HCT116 (cell line): ENCODE measurements at regions not wholly inside any gene's neighbourhood (a gene's known extent, or its start where the extent isn't known, plus 50 kb on each side); places are given as distances from the start of the nearest gene placed in this dataset.

ENCODE experiments used
- ATAC-seq: fragments of 200-7000 bp; cut with Tn5 transposase; 2 replicates; pipeline ENCODE4 v1.9.1; 2020; ENCODE audit warnings: mild to moderate bottlenecking, moderate library complexity
- BruUV-seq: library from RNA; stranded (reverse); fragments of 400-500 nt; replicated peaks from 2 replicates; lab custom pipeline; 2021; lab: Mats Ljungman, UMichigan
- CTCF ChIA-PET: fragments of 300-600 bp; sonication (Branson Sonifier 250); formaldehyde crosslinking; loops from one replicate; lab custom pipeline; 2021; ENCODE audit warnings: antibody characterized with exemption; lab: Charles Lee
- POLR2A ChIA-PET: fragments of 300-600, 350-600 bp; sonication (Branson Sonifier 250); formaldehyde crosslinking; loops from one replicate; lab custom pipeline; 2021; ENCODE audit warnings: antibody characterized with exemption; lab: Charles Lee
- RAD21 ChIA-PET, 2 experiments: fragments of 300-600 bp; sonication (Branson Sonifier 250); formaldehyde crosslinking; loops; one replicate each; lab custom pipeline; 2023; ENCODE audit warnings: low total read pairs in 2 of 2; ENCODE audit not compliant: uncharacterized antibody in 2 of 2, unreplicated experiment in 2 of 2, low non-redundant PET in 1 of 2; lab: Charles Lee
- DNase-seq: peaks from one replicate; pipeline ENCODE4 v3.0.0-alpha.2; 2010; ENCODE audit warnings: low read depth, low spot score
- H2AFZ ChIP-seq: fragments of 200-600 bp; shearing (Covaris generic), sonication (generic); 2 replicates; pipeline ENCODE4 v1.6.1; 2017; ENCODE audit warnings: low read depth, mixed run types, mixed read lengths, antibody characterized with exemption, low read length; ENCODE audit not compliant: poor library complexity, severe bottlenecking
- H3K27ac ChIP-seq: 2 replicates; pipeline ENCODE4 v1.5.1; 2012; ENCODE audit warnings: low read depth, low read length
- H3K27me3 ChIP-seq: fragments of 200-600 bp; sonication (generic); 2 replicates; pipeline ENCODE4 v1.6.1; 2016; ENCODE audit warnings: mixed run types, low read length, mixed read lengths; ENCODE audit not compliant: insufficient read depth
- H3K36me3 ChIP-seq, 2 experiments: fragments of 200-500 bp in 1 of 2; fragments of 200-600 bp in 1 of 2; sonication (Bioruptor generic) in 1 of 2; sonication (generic) in 1 of 2; 2 replicates each; pipeline versions ENCODE4 v1.5.1 to v1.6.1; 2014 to 2016; ENCODE audit warnings: low read length in 2 of 2, inconsistent platforms in 1 of 2, mixed read lengths in 1 of 2, mixed run types in 1 of 2; ENCODE audit not compliant: insufficient read depth in 2 of 2, control insufficient read depth in 1 of 2
- H3K4me1 ChIP-seq, 2 experiments: fragments of 200-600 bp in 1 of 2; sonication (generic) in 1 of 2; 2 replicates each; pipeline versions ENCODE4 v1.5.1 to v1.6.1; 2012 to 2017; ENCODE audit warnings: low read length in 2 of 2, inconsistent platforms in 1 of 2, mild to moderate bottlenecking in 1 of 2, mixed read lengths in 1 of 2, mixed run types in 1 of 2, moderate library complexity in 1 of 2; ENCODE audit not compliant: insufficient read depth in 2 of 2, control insufficient read depth in 1 of 2
- H3K4me2 ChIP-seq: fragments of 200-600 bp; sonication (generic); 2 replicates; pipeline ENCODE4 v1.6.1; 2017; ENCODE audit warnings: mixed run types, low read length, mixed read lengths
- H3K4me3 ChIP-seq, 2 experiments: fragments of 200-600 bp in 1 of 2; sonication (generic) in 1 of 2; replicated peaks in 1 of 2; 2 replicates each; pipeline ENCODE4 v1.5.1; 2011 to 2016; ENCODE audit warnings: low read length in 2 of 2, control low read depth in 1 of 2, low read depth in 1 of 2, mild to moderate bottlenecking in 1 of 2, mixed read lengths in 1 of 2, mixed run types in 1 of 2
- H3K79me2 ChIP-seq: fragments of 200-600 bp; sonication (generic); 2 replicates; pipeline ENCODE4 v1.6.1; 2017; ENCODE audit warnings: mild to moderate bottlenecking, mixed run types, low read length, moderate library complexity, mixed read lengths; ENCODE audit not compliant: insufficient read depth
- H3K9ac ChIP-seq: fragments of 200-600 bp; sonication (generic); 2 replicates; pipeline ENCODE4 v1.6.1; 2016; ENCODE audit warnings: low read length, mixed read lengths
- H3K9me2 ChIP-seq: fragments of 200-600 bp; sonication (generic), shearing (Covaris generic); 2 replicates; pipeline ENCODE4 v1.6.1; 2017; ENCODE audit warnings: mixed run types, mild to moderate bottlenecking, moderate library complexity; ENCODE audit not compliant: insufficient read depth
- H3K9me3 ChIP-seq, 2 experiments: fragments of 200-500 bp in 1 of 2; fragments of 200-600 bp in 1 of 2; sonication (Bioruptor generic) in 1 of 2; sonication (generic) in 1 of 2; 2 replicates each; pipeline ENCODE4 v1.6.1; 2014 to 2017; ENCODE audit warnings: low read length in 2 of 2, mixed read lengths in 2 of 2, inconsistent platforms in 1 of 2, low read depth in 1 of 2, mild to moderate bottlenecking in 1 of 2, mixed run types in 1 of 2, moderate library complexity in 1 of 2; ENCODE audit not compliant: control insufficient read depth in 1 of 2, insufficient read depth in 1 of 2
- H4K20me1 ChIP-seq: fragments of 200-600 bp; sonication (generic), shearing (Covaris generic); 2 replicates; pipeline ENCODE4 v1.6.1; 2017; ENCODE audit warnings: mixed run types, mild to moderate bottlenecking, moderate library complexity; ENCODE audit not compliant: insufficient read depth
- ATF3 ChIP-seq: IDR thresholded peaks from 2 replicates; pipeline ENCODE4 v1.6.1; 2012
- CBX3 ChIP-seq: IDR thresholded peaks from 2 replicates; pipeline ENCODE4 v1.6.1; 2012; ENCODE audit warnings: low read depth
- CEBPB ChIP-seq: IDR thresholded peaks from 2 replicates; pipeline ENCODE4 v1.6.1; 2012; ENCODE audit warnings: low read depth
- CTCF ChIP-seq, 3 experiments: fragments of 200-600 bp in 1 of 3; sonication (generic) in 1 of 3; IDR thresholded peaks in 2 of 3; conservative IDR thresholded peaks in 1 of 3; 2 replicates each; pipeline ENCODE4 v1.5.1; 2012 to 2017; ENCODE audit warnings: low read depth in 2 of 3, low read length in 2 of 3, antibody characterized with exemption in 1 of 3, borderline replicate concordance in 1 of 3, control low read depth in 1 of 3, mild to moderate bottlenecking in 1 of 3, mixed read lengths in 1 of 3, mixed run types in 1 of 3, moderate library complexity in 1 of 3; ENCODE audit not compliant: insufficient read depth in 1 of 3
- EGR1 ChIP-seq: IDR thresholded peaks from 2 replicates; pipeline ENCODE4 v1.6.1; 2012; ENCODE audit warnings: low read depth
- ELF1 ChIP-seq: IDR thresholded peaks from 2 replicates; pipeline ENCODE4 v1.6.1; 2012; ENCODE audit warnings: low read depth, borderline replicate concordance
- EZH2 ChIP-seq: fragments of 200-600 bp; sonication (generic); IDR thresholded peaks from 2 replicates; pipeline ENCODE4 v1.6.1; 2017; ENCODE audit warnings: antibody characterized with exemption, mixed run types
- MAX ChIP-seq: IDR thresholded peaks from 2 replicates; pipeline ENCODE4 v1.6.1; 2012
- POLR2AphosphoS5 ChIP-seq: IDR thresholded peaks from 2 replicates; pipeline ENCODE4 v1.6.1; 2011; ENCODE audit warnings: mild to moderate bottlenecking, low read depth, low read length, moderate library complexity
- REST ChIP-seq: IDR thresholded peaks from 2 replicates; pipeline ENCODE4 v1.6.1; 2012; ENCODE audit warnings: low read depth
- SIN3A ChIP-seq: IDR thresholded peaks from 2 replicates; pipeline ENCODE4 v1.6.1; 2012; ENCODE audit warnings: low read depth
- TCF7L2 ChIP-seq: IDR thresholded peaks from 2 replicates; pipeline ENCODE4 v1.7.0; 2011; ENCODE audit warnings: borderline replicate concordance, inconsistent platforms; ENCODE audit not compliant: insufficient read depth, insufficient read length; ENCODE audit errors: extremely low read depth
- ZFX ChIP-seq: fragments of 450-650 bp; IDR thresholded peaks from 2 replicates; pipeline ENCODE4 v1.6.1; 2017
- intact Hi-C: fragments of 100-400 bp; cut with micrococcal nuclease; formaldehyde crosslinking; loops from 2 replicates; pipeline ENCODE4 v1.10.0; 2022
- TF ChIP-seq, protein P1 (sequence below): IDR thresholded peaks from 2 replicates; pipeline ENCODE4 v1.6.1; 2011; ENCODE audit warnings: mild to moderate bottlenecking, low read length, moderate library complexity; ENCODE audit not compliant: insufficient replicate concordance; ENCODE audit errors: extremely low read depth

- H4K20me1 ChIP-seq, result no peaks in the 10 kb centered on the region
- no peaks in the 10 kb centered on the region for H3K36me3 ChIP-seq
- CTCF ChIA-PET, result no interaction called here
- RAD21 ChIA-PET, result no interaction called here
- no peak for TF ChIP-seq ELF1
- TF ChIP-seq, protein P1, sequence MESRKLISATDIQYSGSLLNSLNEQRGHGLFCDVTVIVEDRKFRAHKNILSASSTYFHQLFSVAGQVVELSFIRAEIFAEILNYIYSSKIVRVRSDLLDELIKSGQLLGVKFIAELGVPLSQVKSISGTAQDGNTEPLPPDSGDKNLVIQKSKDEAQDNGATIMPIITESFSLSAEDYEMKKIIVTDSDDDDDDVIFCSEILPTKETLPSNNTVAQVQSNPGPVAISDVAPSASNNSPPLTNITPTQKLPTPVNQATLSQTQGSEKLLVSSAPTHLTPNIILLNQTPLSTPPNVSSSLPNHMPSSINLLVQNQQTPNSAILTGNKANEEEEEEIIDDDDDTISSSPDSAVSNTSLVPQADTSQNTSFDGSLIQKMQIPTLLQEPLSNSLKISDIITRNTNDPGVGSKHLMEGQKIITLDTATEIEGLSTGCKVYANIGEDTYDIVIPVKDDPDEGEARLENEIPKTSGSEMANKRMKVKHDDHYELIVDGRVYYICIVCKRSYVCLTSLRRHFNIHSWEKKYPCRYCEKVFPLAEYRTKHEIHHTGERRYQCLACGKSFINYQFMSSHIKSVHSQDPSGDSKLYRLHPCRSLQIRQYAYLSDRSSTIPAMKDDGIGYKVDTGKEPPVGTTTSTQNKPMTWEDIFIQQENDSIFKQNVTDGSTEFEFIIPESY, result no peak
- no peak for TF ChIP-seq SIN3A
- no peak for TF ChIP-seq TCF7L2
- no peak for TF ChIP-seq EGR1
- no peak for TF ChIP-seq ATF3
- TF ChIP-seq REST, result no peak
- no peak for TF ChIP-seq POLR2AphosphoS5
- TF ChIP-seq CTCF (IDR thresholded peaks at IDR 0.05 in 2 of 3, conservative IDR thresholded peaks at IDR 0.05 in 1 of 3; ENCODE audit: borderline replicate concordance in 1 of 3, insufficient read depth in 1 of 3, low read depth in 2 of 3, low read length in 2 of 3), result no peak
- TF ChIP-seq MAX, result no peak
- no peak for TF ChIP-seq ZFX
- TF ChIP-seq CEBPB, result no peak
- no peak for TF ChIP-seq CBX3
- TF ChIP-seq EZH2, result no peak
- no peak for ATAC-seq
- DNase-seq, result no peak
- POLR2A ChIA-PET, result no interaction called here
- no peak overlapping the region for H3K4me2 ChIP-seq
- no peak overlapping the region for H3K27ac ChIP-seq
- no peaks in the 10 kb centered on the region for H3K9me2 ChIP-seq
- no peaks in the 10 kb centered on the region for H3K79me2 ChIP-seq
- BruUV-seq, result no TSS peak
- peaks cover 56% of the 10 kb centered on the region for H3K27me3 ChIP-seq
- H3K9me3 ChIP-seq, result no peaks in the 10 kb centered on the region
- no peaks in the 10 kb centered on the region for H3K4me1 ChIP-seq
- intact Hi-C loops, result no loop called here
- H3K4me3 ChIP-seq, result no peak overlapping the region
- H2AFZ ChIP-seq, result no peak overlapping the region
- H3K9ac ChIP-seq, result no peak overlapping the region
These were observed 328.1 kb downstream of the BCL11B start for GRCh38 chr14:98943907-98944306.
